T-helper 2 cell treated with Interferon-gamma antibody and Interleukin-4, amounts not matched to agents 5 μg/mL and 100 μg/mL, for 36 hours (primary cell): ENCODE measurements at regions not wholly inside any gene's neighbourhood (a gene's known extent, or its start where the extent isn't known, plus 50 kb on each side); places are given as distances from the start of the nearest gene placed in this dataset.

Experiments
- DNase-seq: peaks from one replicate; pipeline ENCODE4 v3.0.0; 2021; ENCODE audit warnings: low spot score
- H3K27ac Mint-ChIP-seq: one replicate; pipeline ENCODE4 v1.8.0; 2021; ENCODE audit warnings: mild to moderate bottlenecking, mixed read lengths
- H3K27me3 Mint-ChIP-seq: one replicate; pipeline ENCODE4 v1.8.0; 2021; ENCODE audit warnings: low read depth, mixed read lengths
- H3K36me3 Mint-ChIP-seq: one replicate; pipeline ENCODE4 v1.8.0; 2021; ENCODE audit warnings: low read depth, mixed read lengths
- H3K4me1 Mint-ChIP-seq: one replicate; pipeline ENCODE4 v1.8.0; 2021; ENCODE audit warnings: low read depth, mixed read lengths
- H3K4me3 Mint-ChIP-seq: one replicate; pipeline ENCODE4 v1.8.0; 2022; ENCODE audit warnings: mild to moderate bottlenecking, moderate library complexity, mixed read lengths
- H3K9me3 Mint-ChIP-seq: one replicate; pipeline ENCODE4 v1.8.0; 2021; ENCODE audit warnings: mixed read lengths

DNA sequence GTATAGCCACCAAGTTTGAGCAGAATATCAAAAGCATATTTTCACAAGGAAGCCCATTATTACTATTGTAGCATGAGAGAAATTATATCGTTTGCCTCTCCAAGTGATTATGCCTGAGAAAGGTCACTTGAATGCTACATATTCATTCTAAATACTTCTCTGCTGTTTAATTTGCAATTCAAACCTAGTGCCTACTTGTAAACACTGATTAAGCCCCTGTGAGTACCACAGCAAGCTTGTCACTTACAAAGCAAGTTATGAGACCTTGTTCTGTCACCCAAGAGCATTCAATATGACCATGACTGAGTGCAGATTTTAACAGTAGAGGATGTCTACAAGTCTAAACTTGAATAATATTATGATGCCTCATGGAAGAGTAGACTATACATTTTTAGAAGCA is 124.7 kb upstream of the SSTR1 start:
- Mint-ChIP-seq H3K4me3 (no peak overlapping the region), H3K4me1 (peaks cover 14% of the 10 kb centered on the region), H3K36me3 (no peaks in the 10 kb centered on the region), H3K27ac (no peak overlapping the region), H3K27me3 (no peaks in the 10 kb centered on the region), H3K9me3 (no peaks in the 10 kb centered on the region)
- DNase-seq, result no peak

- Mint-ChIP-seq H3K4me3 (no peak overlapping the region), H3K4me1 (no peaks in the 10 kb centered on the region), H3K27ac (no peak overlapping the region), H3K36me3 (peaks cover 4% of the 10 kb centered on the region), H3K9me3 (peaks cover 16% of the 10 kb centered on the region), H3K27me3 (peaks cover 2% of the 10 kb centered on the region)
- DNase-seq, result no peak
These were observed 118.6 kb upstream of the SSTR1 start for GRCh38 chr14:38089123-38089522.

DNA sequence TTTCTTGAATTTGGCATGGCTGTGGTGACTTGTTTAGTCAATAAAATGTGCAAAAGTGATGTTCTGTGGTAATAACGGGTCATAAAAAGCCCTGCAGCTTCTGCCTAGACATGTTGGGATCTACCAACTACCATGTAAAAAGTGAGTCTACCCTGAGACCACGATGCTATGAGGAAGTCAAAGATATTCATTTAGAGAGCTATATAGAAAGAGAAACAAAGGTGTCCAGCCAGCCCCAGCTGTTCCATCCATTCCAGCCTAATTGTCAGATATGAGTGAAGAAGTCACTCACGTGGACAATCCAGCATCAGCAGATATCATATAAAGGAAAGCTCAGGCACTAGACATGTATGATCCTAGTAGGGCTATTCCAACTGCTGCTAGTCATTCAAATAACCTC is 117.2 kb upstream of the SSTR1 start:
- Mint-ChIP-seq H3K36me3 (peaks cover 4% of the 10 kb centered on the region), H3K4me3 (no peak overlapping the region), H3K4me1 (no peaks in the 10 kb centered on the region), H3K27ac (no peak overlapping the region), H3K27me3 (peaks cover 2% of the 10 kb centered on the region), H3K9me3 (peaks cover 21% of the 10 kb centered on the region)
- DNase-seq, result no peak

GRCh38 chr14:38098074-38098836 is 109.4 kb upstream of the SSTR1 start:
- DNase-seq, result no peak
- Mint-ChIP-seq H3K36me3 (peaks cover 4% of the 10 kb centered on the region), H3K4me3 (no peak overlapping the region), H3K27me3 (no peaks in the 10 kb centered on the region), H3K4me1 (peaks cover 3% of the 10 kb centered on the region), H3K9me3 (peaks cover 22% of the 10 kb centered on the region), H3K27ac (no peak overlapping the region)

GRCh38 chr14:38101679-38102078 is 106.0 kb upstream of the SSTR1 start:
- Mint-ChIP-seq H3K36me3 (no peaks in the 10 kb centered on the region), H3K27me3 (no peaks in the 10 kb centered on the region), H3K9me3 (peaks cover 15% of the 10 kb centered on the region), H3K4me3 (no peak overlapping the region), H3K27ac (no peak overlapping the region), H3K4me1 (peaks cover 9% of the 10 kb centered on the region)
- DNase-seq, result no peak

DNA sequence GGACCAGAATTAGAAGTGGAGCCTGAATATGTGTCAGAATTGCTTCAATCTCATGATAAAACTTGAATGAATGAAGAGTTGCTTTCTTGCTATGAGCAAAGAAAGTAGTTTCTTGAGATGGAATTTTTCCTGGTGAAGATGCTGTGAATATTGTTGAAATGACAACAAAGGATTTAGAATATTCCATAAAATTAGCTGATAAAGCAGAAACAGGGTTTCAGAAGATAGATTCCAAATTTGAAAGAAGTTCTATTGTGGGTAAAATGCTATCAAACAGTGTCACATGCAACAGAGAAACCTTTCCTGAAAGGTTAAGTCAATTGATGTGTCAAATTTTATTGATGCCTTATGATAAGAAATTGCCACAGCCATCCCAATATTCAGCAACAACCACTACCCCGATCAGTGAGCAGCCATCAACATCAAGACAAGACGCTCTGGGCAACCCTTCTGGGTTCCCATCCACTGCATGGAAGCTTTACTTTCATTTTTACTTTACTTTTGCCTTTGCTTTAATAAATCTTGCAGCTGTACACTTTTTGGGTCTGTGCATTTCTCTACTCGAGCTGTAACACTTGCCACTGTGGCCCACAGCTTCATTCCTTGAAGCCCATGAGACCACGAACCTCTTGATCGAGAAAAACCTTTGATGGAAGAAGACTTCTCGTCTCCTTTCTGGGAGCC is 104.0 kb upstream of the SSTR1 start:
- Mint-ChIP-seq H3K27me3 (no peaks in the 10 kb centered on the region), H3K27ac (peak overlapping the region; percentile 28)
- DNase-seq, result no peak

DNA sequence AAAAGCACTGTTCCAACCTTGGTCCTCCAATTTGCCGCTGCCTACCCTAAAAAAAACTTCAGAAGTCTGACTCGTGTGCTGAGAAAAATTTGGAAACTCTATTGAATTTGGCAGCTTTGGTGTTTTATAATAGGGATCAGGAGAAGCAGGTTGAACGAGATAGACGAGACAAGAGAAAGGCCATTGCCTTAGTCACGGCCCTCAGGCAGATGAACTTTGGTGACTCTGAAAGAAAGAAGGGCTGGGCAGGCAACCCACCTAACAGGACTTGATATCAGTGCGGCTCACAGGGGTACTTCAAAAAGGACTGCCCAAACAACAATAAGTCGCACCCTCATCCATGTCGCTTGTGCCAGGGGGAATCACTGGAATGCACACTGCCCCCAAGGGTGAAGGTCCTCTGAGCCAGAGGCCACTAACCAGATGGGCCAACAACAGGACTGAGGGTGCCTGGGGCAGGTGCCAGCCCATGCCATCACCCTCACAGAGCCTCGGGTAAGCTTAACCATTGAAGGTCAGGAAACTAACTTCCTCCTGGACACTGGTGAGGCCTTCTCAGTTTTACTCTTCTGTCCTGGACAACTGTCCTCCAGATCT is 102.5 kb upstream of the SSTR1 start:
- H3K4me3 Mint-ChIP-seq, result no peak overlapping the region

More for the DNA sequence above, 104.0 kb upstream of the SSTR1 start:
- Mint-ChIP-seq H3K36me3 (peaks cover 2% of the 10 kb centered on the region), H3K4me3 (peak overlapping the region; percentile 50), H3K4me1 (peaks cover 11% of the 10 kb centered on the region), H3K9me3 (peaks cover 25% of the 10 kb centered on the region)

GRCh38 chr14:38107216-38107631 is 100.5 kb upstream of the SSTR1 start:
- H3K27ac Mint-ChIP-seq, result no peak overlapping the region
- DNase-seq, result peak; percentile 10
- H3K9me3 Mint-ChIP-seq, result peaks cover 15% of the 10 kb centered on the region
- no peak overlapping the region for H3K4me3 Mint-ChIP-seq
- H3K4me1 Mint-ChIP-seq, result peaks cover 11% of the 10 kb centered on the region
- H3K27me3 Mint-ChIP-seq, result no peaks in the 10 kb centered on the region
- peaks cover 2% of the 10 kb centered on the region for H3K36me3 Mint-ChIP-seq

More for the DNA sequence above, 102.5 kb upstream of the SSTR1 start:
- DNase-seq, result no peak
- Mint-ChIP-seq H3K4me1 (peaks cover 11% of the 10 kb centered on the region), H3K27me3 (no peaks in the 10 kb centered on the region), H3K36me3 (peaks cover 2% of the 10 kb centered on the region), H3K27ac (no peak overlapping the region), H3K9me3 (peaks cover 18% of the 10 kb centered on the region)

GRCh38 chr14:38108681-38109080 is 99.0 kb upstream of the SSTR1 start:
- Mint-ChIP-seq H3K27ac (no peak overlapping the region), H3K9me3 (peaks cover 15% of the 10 kb centered on the region), H3K4me3 (no peak overlapping the region), H3K4me1 (peaks cover 9% of the 10 kb centered on the region), H3K27me3 (no peaks in the 10 kb centered on the region), H3K36me3 (peaks cover 2% of the 10 kb centered on the region)
- no peak for DNase-seq

- Mint-ChIP-seq H3K27ac (no peak overlapping the region), H3K27me3 (no peaks in the 10 kb centered on the region), H3K4me3 (no peak overlapping the region), H3K4me1 (peaks cover 2% of the 10 kb centered on the region), H3K36me3 (peaks cover 2% of the 10 kb centered on the region), H3K9me3 (peaks cover 15% of the 10 kb centered on the region)
- no peak for DNase-seq
These were observed 97.4 kb upstream of the SSTR1 start for GRCh38 chr14:38110258-38110657.

GRCh38 chr14:38111046-38111445 is 96.7 kb upstream of the SSTR1 start:
- Mint-ChIP-seq H3K4me3 (no peak overlapping the region), H3K4me1 (peaks cover 2% of the 10 kb centered on the region), H3K27ac (no peak overlapping the region), H3K36me3 (peaks cover 2% of the 10 kb centered on the region), H3K9me3 (peaks cover 15% of the 10 kb centered on the region), H3K27me3 (no peaks in the 10 kb centered on the region)
- no peak for DNase-seq

DNA sequence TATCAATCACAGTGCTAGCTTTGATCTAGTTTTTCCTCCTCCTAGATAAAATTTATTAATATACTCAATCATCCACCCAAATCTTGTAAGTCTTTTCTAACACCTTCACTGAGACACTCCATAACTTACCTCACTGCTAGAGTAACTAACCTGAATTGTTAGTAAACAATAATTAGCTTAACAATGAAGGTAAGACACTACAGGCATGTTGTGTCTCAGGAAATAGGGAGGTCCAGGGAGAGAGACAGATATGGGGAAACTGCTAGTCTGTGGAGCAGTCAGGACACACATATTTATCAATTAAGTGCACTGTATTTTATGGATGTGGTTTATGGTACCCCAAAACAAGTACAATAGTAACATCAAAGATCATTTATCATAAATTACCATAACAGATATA is 94.2 kb upstream of the SSTR1 start:
- Mint-ChIP-seq H3K36me3 (no peaks in the 10 kb centered on the region), H3K27ac (no peak overlapping the region), H3K4me1 (no peaks in the 10 kb centered on the region), H3K27me3 (no peaks in the 10 kb centered on the region), H3K4me3 (no peak overlapping the region), H3K9me3 (no peaks in the 10 kb centered on the region)
- DNase-seq, result no peak

- no peak for DNase-seq
- Mint-ChIP-seq H3K27me3 (no peaks in the 10 kb centered on the region), H3K36me3 (no peaks in the 10 kb centered on the region), H3K4me1 (peaks cover 7% of the 10 kb centered on the region), H3K4me3 (no peak overlapping the region), H3K9me3 (no peaks in the 10 kb centered on the region), H3K27ac (no peak overlapping the region)
These were observed 90.8 kb upstream of the SSTR1 start for GRCh38 chr14:38116895-38117294.

DNA sequence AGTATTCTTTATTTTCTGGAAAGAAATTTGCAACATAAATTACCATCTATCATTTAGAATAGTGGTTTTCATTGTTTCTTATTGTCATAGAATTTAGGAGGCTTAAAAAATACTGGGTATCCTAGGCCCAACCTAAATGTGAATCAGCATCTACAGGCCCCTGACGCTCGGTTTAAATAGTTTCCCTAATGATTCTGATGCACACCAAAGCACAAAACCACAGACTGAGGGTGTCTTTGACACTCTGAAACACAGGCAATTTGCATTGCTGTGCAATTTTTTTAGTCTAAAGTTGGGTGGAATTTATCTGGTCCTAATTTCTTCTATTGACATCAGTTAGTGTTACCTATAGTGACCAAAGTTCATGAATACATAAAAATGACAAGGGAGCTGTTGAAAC is 87.6 kb upstream of the SSTR1 start:
- Mint-ChIP-seq H3K36me3 (no peaks in the 10 kb centered on the region), H3K27me3 (no peaks in the 10 kb centered on the region), H3K4me1 (peaks cover 10% of the 10 kb centered on the region), H3K27ac (no peak overlapping the region), H3K9me3 (no peaks in the 10 kb centered on the region), H3K4me3 (no peak overlapping the region)
- DNase-seq, result no peak
